Superior temporal gyrus (tissue), 1 donor: ENCODE measurements at regions not wholly inside any gene's neighbourhood (a gene's known extent, or its start where the extent isn't known, plus 50 kb on each side); places are given as distances from the start of the nearest gene placed in this dataset.
A peak's percentile ranks its signal among the peaks of the same experiment; 100 is the strongest.
"Not testable (repeated sequence)": the region's sequence is repeated elsewhere in the genome, so short reads cannot be mapped to it uniquely, and the experiment has no call there.

Experiments
- DNase-seq: peaks from one replicate; pipeline ENCODE4 v3.0.0-alpha.2; 2016; ENCODE audit errors: extremely low spot score

DNA sequence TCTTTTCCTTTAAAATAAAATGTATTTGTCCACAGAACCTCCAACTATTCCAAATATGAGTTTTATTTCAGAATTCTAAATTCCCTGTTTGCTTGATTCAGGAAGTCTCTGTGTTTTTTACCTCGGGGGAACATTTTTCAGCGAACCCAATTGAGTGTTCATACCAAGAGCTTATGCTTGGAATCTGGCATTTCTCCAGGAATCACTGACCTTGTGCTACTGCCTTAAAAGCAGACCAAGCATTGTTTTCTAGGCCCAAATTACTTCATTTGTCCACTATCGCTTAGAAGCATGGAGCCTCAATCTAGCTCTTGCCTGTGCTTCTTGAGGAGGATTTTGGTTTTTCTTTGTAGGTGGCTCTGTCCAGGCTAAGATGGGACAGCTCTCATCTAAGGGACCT is 59.4 kb downstream of the EBLN1 start:
- no peak for DNase-seq

GRCh38 chr10:22156750-22157149 is 61.1 kb downstream of the EBLN1 start:
- no peak for DNase-seq

GRCh38 chr10:22152403-22152802 is 65.4 kb downstream of the EBLN1 start:
- no peak for DNase-seq

GRCh38 chr10:22150842-22151241 is 67.0 kb downstream of the EBLN1 start:
- DNase-seq: no peak

DNA sequence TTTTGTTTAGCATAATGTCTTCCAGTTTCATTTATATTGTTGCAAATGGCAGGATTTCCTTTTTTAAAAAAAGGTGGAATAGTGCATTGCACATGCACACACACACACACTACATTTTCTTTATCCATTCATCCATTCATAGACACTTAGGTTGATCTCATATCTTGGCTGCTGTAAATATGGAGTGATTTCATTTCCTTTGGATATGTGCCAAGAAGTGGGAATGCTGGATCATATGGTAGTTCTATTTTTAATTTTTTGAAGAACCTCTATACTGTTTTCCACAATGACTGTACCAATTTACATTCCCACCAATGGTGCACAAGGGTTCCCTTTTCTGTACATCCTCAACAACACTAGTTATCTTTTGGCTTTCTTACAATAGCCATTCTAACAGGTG is 68.9 kb downstream of the EBLN1 start:
- no peak for DNase-seq

DNA sequence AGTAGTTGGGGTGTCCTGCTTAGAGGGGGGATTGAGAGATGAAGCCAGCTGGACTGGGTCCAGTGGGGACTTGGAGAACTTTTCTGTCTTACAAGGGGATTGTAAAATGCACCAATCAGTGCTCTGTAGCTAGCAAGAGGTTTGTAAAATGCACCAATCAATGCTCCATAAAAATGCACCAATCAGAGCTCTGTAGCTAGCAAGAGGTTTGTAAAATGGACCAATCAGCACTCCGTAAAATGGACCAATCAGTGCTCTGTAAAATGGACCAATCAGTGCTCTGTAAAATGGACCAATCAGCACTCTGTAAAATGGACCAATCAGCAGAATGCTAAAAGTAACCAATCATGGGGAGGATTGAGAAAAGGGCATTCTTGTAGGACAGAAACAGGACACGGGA is 71.9 kb downstream of the EBLN1 start:
- DNase-seq: not testable (repeated sequence)

DNA sequence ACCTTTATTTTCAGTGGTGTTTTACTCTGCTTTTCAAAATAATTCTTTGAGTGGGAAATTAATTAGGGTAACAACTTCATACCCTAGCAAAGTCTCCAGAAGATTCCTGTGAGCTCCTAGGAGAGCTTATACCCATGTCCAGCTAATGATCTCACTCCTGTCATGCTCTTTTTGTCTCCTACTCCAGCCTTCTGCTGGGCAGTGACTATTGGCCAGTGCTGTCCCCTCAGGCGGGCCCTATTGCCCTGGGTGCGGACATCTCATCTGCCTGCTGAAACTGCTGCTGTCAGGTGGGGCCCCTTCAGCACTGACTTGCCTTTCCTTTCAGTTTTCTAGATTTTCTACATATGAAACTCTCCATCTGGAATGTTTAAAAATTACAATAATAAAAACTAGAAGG is 80.3 kb downstream of the EBLN1 start:
- DNase-seq: no peak

- no peak for DNase-seq
Measured at GRCh38 chr10:22135591-22135990, 82.2 kb downstream of the EBLN1 start.

DNA sequence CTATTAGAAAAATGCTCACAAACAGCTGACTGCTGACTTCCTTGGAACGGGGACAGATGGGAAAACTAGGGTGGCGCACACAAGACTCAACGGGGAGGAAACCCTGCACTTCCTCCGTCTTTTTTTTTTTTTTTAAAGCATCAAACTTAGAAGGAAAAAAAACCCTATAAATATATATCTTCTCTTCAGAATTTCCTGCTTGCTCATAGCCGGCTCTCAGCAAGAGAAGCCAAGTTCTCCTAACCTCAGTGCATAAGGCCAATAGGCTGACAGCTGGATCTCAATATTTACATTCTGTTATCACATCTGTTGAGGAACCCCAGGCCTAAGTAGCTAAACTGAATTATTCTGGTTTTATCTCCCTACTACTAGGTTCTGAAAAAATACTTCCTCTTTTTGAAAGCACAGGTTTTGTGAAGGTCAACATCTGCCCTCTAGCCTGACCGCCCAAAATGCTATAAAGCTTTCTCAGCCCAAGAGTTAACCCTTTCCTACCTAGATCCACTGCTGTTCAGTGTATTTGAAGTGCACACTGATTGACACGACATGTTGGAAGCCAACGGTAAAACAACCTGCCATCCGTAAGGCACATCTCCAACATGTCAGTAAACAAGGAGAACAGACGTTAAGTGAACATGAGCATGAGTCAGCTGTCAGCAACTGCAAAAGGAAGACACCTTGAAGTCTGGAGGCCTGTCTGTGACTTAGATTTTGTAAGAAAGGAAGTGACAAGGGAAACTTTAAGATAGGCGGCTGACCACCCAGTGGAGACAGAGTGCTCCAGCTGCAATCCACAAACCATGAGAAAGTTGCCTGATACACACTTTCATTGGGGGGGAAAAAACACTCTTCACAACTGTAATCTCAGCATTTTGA is 83.8 kb downstream of the EBLN1 start:
- DNase-seq: no peak

DNA sequence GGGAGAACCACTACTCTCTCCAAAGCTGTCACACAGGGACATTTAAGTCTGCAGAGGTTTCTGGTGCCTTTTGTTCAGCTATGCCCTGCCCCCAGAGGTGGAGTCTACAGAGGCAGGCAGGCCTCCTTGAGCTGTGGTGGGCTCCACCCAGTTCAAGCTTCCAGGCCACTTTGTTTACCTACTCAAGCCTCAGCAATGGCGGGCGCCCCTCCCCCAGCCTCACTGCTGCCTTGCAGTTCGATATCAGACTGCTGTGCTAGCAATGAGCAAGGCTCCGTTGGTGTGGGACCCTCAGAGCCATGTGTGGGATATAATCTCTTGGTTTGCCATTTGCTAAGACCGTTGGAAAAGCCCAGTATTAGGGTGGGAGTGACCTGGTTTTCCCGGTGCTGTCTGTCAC is 87.0 kb downstream of the EBLN1 start:
- not testable (repeated sequence) for DNase-seq

GRCh38 chr10:22129612-22130011 is 88.2 kb downstream of the EBLN1 start:
- not testable (repeated sequence) for DNase-seq

DNA sequence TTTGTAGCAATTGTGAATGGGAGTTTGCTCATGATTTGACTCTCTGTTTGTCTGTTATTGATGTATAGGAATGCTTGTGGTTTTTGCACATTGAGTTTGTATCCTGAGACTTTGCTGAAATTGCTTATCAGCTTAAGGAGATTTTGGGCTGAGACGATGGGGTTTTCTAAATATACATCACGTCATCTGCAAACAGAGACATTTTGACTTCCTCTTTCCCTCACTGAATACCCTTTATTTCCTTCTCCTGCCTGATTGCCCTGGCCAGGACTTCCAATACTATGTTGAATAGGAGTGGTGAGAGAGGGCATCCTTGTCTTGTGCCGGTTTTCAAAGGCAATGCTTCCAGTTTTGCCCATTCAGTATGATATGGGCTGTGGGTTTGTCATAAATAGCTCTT is 96.6 kb downstream of the EBLN1 start:
- not testable (repeated sequence) for DNase-seq

GRCh38 chr10:22120072-22120471 is 97.7 kb downstream of the EBLN1 start:
- not testable (repeated sequence) for DNase-seq

DNA sequence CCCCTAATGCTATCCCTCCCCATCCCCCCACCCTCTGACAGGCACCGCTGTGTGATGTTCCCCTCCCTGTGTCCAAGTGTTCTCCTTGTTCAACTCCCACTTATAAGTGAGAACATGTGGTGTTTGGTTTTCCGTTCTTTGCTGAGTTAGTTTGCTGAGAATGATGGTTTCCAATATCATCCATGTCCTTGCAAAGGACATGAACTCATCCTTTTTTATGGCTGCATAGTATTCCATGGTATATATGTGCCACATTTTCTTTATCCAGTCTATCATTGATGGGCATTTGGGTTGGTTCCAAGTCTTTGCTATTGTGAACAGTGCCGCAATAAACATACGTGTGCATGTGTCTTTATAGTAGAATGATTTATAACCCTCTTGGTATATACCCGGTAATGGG is 98.2 kb downstream of the EBLN1 start:
- DNase-seq: not testable (repeated sequence)

GRCh38 chr10:22111705-22112104 is 106.1 kb downstream of the EBLN1 start:
- no peak for DNase-seq

DNA sequence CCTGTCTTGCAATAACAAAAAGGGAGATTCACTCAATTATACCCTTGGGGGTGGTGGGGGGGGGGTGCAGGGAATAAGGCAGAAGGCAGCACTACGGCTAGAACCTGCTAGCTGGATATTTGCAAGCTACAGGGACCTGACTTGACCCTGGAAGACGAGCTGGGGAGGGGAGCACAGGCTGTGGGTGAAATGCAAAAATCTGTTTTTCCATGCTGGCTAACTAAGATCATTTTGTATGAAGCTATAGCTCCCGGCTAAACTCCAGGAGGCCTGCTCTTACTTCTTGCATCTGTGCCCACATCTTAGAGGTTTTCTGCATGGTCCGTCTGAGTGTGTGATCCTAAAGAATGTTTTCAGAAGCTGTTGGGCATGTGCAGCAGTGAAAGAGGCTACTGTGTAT is 106.6 kb downstream of the EBLN1 start:
- no peak for DNase-seq

DNA sequence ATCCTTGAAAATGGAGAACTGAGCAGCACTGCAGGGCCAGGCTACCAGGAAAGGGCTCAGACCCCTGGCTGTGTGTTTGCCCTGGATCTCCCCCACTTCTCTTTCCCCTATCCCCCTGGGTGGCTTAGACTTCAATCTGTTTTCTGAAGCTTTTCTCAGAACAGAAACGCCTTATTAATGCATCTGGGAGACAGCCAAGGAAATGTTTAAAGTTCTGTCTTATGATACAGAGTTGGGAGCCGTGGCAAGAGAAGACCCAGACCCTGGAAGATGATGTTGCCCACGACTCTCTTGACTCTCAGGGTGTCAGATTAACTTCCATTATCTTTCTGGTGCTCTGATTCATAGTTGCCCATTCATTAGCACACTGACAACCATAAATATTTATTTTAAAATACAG is 107.1 kb downstream of the EBLN1 start:
- no peak for DNase-seq

DNA sequence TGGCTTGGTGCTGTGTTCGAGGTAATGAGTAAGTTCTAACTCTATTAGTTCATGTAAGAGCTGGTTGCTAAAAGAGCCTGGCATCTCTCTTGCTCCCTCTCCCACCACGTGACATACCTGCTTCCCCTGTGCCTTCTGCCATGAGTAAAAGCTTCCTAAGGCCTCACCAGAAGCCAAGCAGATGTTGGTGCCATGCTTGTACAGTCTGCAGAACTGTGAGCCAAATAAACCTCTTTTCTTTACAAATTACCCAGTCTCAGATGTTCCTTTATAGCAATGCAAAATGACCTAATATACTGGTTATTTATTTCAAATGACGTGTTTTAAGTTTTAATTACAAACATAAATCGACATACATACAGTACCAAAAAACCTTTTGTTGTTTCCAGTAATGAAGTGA is 101.7 kb upstream of the DNAJC1 start:
- no peak for DNase-seq

GRCh38 chr10:22103701-22104470 is 100.4 kb upstream of the DNAJC1 start:
- no peak for DNase-seq

- no peak for DNase-seq
Measured at GRCh38 chr10:22097696-22098095, 94.2 kb upstream of the DNAJC1 start.

GRCh38 chr10:22091260-22091659 is 87.7 kb upstream of the DNAJC1 start:
- not testable (repeated sequence) for DNase-seq

DNA sequence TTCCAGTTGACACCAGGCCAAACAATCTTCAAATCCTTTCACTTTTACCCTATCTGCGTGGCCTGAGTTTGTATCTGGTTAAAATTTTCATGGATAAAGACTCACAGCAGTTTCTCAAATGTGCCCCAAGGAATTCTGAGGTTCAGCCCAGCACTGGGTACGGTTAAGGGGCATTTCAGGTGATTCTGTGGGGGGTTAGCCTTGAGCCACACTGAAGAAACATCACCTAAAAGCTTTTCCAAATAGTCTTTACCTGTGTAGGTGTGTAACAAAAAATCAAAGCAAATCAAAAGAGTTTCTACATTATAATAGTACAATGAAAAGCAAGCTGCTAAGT is 83.8 kb upstream of the DNAJC1 start:
- DNase-seq: no peak

DNA sequence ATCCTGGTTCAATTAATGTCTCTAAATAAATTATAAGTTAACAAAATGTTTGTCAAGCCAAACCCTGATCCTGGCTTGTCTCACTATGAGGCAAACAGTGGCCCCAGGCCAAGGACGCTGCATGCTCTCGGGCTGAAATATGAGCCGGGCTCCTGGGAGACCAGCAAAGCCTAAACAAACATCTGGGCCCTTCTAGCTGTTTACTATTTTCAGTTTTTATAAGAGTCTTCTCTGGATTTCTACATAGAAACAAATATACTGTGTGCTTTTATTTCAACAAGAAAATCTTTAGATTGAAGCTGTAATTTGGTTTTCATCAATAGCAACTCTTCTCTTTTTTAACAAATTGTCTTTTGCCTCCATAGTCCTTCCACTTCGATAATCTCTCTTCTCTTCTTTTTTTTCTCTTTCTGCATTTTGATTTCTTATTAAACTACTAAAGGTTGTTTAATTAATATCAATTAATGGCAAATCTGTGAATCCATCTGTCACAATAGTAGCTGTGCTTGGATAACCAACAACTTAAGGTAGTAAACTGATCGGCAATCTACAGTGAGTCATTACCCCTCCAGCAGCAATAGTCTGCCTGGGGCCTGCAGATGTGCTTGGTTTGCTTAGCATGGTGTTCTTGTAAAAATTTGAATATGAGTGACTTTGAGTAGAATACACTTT is 83.3 kb upstream of the DNAJC1 start:
- peak; percentile 64 for DNase-seq
